CD4-positive, alpha-beta T cell (primary cell): ENCODE measurements at regions not wholly inside any gene's neighbourhood (a gene's known extent, or its start where the extent isn't known, plus 50 kb on each side); places are given as distances from the start of the nearest gene placed in this dataset.
A peak's percentile ranks its signal among the peaks of the same experiment; 100 is the strongest.

Experiments used
- ATAC-seq: fragments of 200-7000 bp; cut with Tn5 transposase; one replicate; pipeline ENCODE4 v1.10.0; 2022; ENCODE audit warnings: mild to moderate bottlenecking; ENCODE audit not compliant: poor library complexity
- CTCF ChIA-PET: fragments of 350-600 bp; sonication (Branson Sonifier 250); formaldehyde crosslinking; loops from one replicate; lab custom pipeline; 2021; ENCODE audit warnings: antibody characterized with exemption, inconsistent platforms; lab: Charles Lee
- POLR2A ChIA-PET: fragments of 350-600 bp; sonication (Branson Sonifier 250); formaldehyde crosslinking; loops from one replicate; lab custom pipeline; 2021; ENCODE audit warnings: antibody characterized with exemption, inconsistent platforms; lab: Charles Lee
- DNase-seq, 14 experiments: peaks; one replicate each; pipeline ENCODE4 v3.0.0-alpha.2; 2013 to 2020; ENCODE audit warnings: mixed read lengths in 2 of 14
- H3K27ac ChIP-seq, 2 donors: one replicate each; pipeline versions ENCODE4 v1.5.1 to v1.7.0; 2013; ENCODE audit warnings: low read length in 2 of 2, low read depth in 1 of 2, mild to moderate bottlenecking in 1 of 2
- H3K27me3 ChIP-seq, 2 experiments: 1 replicate in 1 of 2; 2 replicates in 1 of 2; pipeline versions ENCODE4 v1.6.1 to v1.7.0; 2013; ENCODE audit warnings: low read length in 2 of 2, control low read depth in 1 of 2, mild to moderate bottlenecking in 1 of 2, moderate library complexity in 1 of 2; ENCODE audit not compliant: insufficient read depth in 2 of 2, control insufficient read depth in 1 of 2
- H3K36me3 ChIP-seq: one replicate; pipeline ENCODE4 v1.6.1; 2013; ENCODE audit warnings: low read length, control low read depth; ENCODE audit not compliant: insufficient read depth
- H3K4me1 ChIP-seq: one replicate; pipeline ENCODE4 v1.6.1; 2013; ENCODE audit warnings: low read length, control low read depth; ENCODE audit not compliant: insufficient read depth
- H3K4me3 ChIP-seq: one replicate; pipeline ENCODE4 v1.5.1; 2013; ENCODE audit warnings: mild to moderate bottlenecking, low read length, moderate library complexity
- H3K9me3 ChIP-seq, 2 experiments: 1 replicate in 1 of 2; 2 replicates in 1 of 2; pipeline versions ENCODE4 v1.6.1 to v1.7.0; 2013; ENCODE audit warnings: low read length in 2 of 2, mild to moderate bottlenecking in 2 of 2, control low read depth in 1 of 2, moderate library complexity in 1 of 2; ENCODE audit not compliant: control insufficient read depth in 1 of 2, insufficient read depth in 1 of 2
- H3K27ac Mint-ChIP-seq: one replicate; pipeline ENCODE4 v1.8.0; 2020; ENCODE audit warnings: mixed read lengths
- H3K27me3 Mint-ChIP-seq: one replicate; pipeline ENCODE4 v1.8.0; 2021; ENCODE audit warnings: mixed read lengths
- H3K36me3 Mint-ChIP-seq: one replicate; pipeline ENCODE4 v1.8.0; 2021; ENCODE audit warnings: low read depth, mixed read lengths
- H3K4me1 Mint-ChIP-seq: one replicate; pipeline ENCODE4 v1.8.0; 2021; ENCODE audit warnings: low read depth, mixed read lengths
- H3K4me3 Mint-ChIP-seq: one replicate; pipeline ENCODE4 v1.8.0; 2020; ENCODE audit warnings: mild to moderate bottlenecking, mixed read lengths
- H3K9me3 Mint-ChIP-seq: one replicate; pipeline ENCODE4 v1.8.0; 2020; ENCODE audit warnings: mixed read lengths
- intact Hi-C, 2 experiments: fragments of 100-400 bp; cut with DNase I in 1 of 2; cut with micrococcal nuclease in 1 of 2; formaldehyde crosslinking; loops; one replicate each; pipeline versions ENCODE4 v1.15.1 to v1.9.0; 2023 to 2025; cut with DNase I, micrococcal nuclease
- TF ChIP-seq, protein P1 (sequence below): fragments of 200-600 bp; IDR thresholded peaks from one replicate; pipeline ENCODE4 v1.8.0; 2022; ENCODE audit warnings: antibody characterized with exemption, mild to moderate bottlenecking

DNA sequence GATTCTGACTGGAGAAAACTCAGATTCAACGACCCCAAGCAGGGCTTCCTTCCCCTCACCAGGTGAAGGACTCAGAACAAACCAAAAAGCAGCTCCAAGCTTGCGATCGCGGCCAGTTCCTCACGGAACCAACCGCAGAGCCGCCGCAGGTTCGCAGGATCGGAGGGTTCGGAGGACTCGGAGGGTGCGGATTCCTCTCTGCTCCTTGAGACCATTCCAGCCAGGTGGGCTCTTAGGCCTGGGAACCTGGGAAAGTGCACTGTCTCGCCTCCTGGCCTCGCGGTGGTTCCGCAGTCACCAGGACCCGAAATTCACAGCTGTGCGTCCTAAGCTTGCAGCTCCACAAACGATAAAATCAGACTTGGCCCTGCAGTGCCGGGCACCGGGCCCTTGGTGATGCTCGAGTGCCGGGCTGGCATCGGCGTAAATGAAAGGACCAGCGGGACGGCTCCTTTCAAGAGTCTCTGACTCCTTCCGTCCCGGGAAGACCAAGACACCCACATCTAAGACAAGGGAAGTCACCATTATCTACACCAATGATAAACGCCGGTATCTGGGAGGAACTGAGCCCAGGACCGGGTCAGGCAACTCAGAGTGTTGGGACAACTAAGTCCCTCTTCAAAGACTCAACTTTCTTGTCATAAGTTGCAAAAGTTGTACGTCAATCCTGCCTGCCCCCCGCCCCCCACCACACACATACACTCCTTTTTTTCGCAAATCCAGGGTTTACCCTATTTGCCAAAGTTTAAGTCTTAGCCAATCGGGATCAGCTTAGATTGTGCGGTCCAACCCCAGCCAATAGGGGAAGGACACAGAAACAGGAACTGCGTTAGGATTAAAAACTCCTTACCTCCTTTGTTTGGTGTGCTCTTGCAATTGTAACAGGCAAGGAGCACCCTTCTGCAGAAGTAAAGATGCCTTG lies 69.8 kb upstream of the PRSS16 start:
- H3K27me3 ChIP-seq: no peaks in the 10 kb centered on the region
- no peaks in the 10 kb centered on the region for H3K36me3 ChIP-seq
- intact Hi-C loops: loop anchor here (1.0 to 5.0 kb wide), 10 partner anchors 15 to 725 kb away; no protein-coding TSS in a partner anchor
- H3K9me3 Mint-ChIP-seq: no peaks in the 10 kb centered on the region
- peak overlapping the region; percentile 27 to 63 for H3K27ac ChIP-seq
- ChIA-PET CTCF (interaction anchor here (0.6 to 3.0 kb wide), 22 partner anchors 11 to 1185 kb away, joined by 3 to 20 read pairs (median 3); partner anchors contain the start of gene ZNF184), POLR2A (interaction anchor here (0.5 to 3.2 kb wide), 30 partner anchors 8 to 1718 kb away, joined by 3 to 35 read pairs (median 4); partner anchors contain the start of genes HMGN4, POM121L2, ZKSCAN3 and ZNF184)
- peaks cover 0 to 3% of the 10 kb centered on the region in 2 experiments for H3K9me3 ChIP-seq
- peaks cover 25% of the 10 kb centered on the region for H3K36me3 Mint-ChIP-seq
- peak overlapping the region; percentile 99 for H3K4me3 Mint-ChIP-seq
- ATAC-seq (peak; percentile 64), DNase-seq (peak; percentile 44 to 90 (median 64))
- TF ChIP-seq, protein P1, sequence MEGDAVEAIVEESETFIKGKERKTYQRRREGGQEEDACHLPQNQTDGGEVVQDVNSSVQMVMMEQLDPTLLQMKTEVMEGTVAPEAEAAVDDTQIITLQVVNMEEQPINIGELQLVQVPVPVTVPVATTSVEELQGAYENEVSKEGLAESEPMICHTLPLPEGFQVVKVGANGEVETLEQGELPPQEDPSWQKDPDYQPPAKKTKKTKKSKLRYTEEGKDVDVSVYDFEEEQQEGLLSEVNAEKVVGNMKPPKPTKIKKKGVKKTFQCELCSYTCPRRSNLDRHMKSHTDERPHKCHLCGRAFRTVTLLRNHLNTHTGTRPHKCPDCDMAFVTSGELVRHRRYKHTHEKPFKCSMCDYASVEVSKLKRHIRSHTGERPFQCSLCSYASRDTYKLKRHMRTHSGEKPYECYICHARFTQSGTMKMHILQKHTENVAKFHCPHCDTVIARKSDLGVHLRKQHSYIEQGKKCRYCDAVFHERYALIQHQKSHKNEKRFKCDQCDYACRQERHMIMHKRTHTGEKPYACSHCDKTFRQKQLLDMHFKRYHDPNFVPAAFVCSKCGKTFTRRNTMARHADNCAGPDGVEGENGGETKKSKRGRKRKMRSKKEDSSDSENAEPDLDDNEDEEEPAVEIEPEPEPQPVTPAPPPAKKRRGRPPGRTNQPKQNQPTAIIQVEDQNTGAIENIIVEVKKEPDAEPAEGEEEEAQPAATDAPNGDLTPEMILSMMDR: peak; percentile 54
- peaks cover 24% of the 10 kb centered on the region for H3K27me3 Mint-ChIP-seq
- peak overlapping the region; percentile 89 for H3K4me3 ChIP-seq
- peaks cover 24% of the 10 kb centered on the region for H3K4me1 Mint-ChIP-seq
- peaks cover 21% of the 10 kb centered on the region for H3K4me1 ChIP-seq
- H3K27ac Mint-ChIP-seq: peak overlapping the region; percentile 100

DNA sequence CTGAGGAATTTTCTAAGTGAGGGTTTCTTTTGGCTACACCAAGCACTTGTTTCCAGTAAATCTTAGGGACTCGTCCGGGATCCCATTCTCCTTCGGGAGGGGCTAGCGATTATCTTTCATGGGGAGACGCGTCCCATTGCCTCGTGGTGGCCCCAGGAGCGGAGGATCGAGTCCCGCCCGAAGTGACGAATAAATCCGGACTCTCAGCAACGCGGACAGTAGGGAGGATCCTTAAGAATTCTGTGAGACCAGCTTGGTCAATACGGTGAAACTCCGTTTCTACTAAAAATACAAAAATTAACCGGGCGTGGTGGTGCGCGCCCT lies 69.1 kb upstream of the PRSS16 start:
- H3K4me1 ChIP-seq: peaks cover 21% of the 10 kb centered on the region
- H3K27ac ChIP-seq: no peak overlapping the region
- ATAC-seq: no peak
- peaks cover 24% of the 10 kb centered on the region for H3K4me1 Mint-ChIP-seq
- peaks cover 24% of the 10 kb centered on the region for H3K27me3 Mint-ChIP-seq
- peaks cover 0 to 3% of the 10 kb centered on the region in 2 experiments for H3K9me3 ChIP-seq
- H3K36me3 Mint-ChIP-seq: peaks cover 25% of the 10 kb centered on the region
- H3K4me3 Mint-ChIP-seq: peak overlapping the region; percentile 99
- CTCF ChIA-PET: interaction anchor here (0.6 to 3.0 kb wide), 7 partner anchors 15 to 594 kb away, joined by 3 to 20 read pairs (median 10); partner anchors contain the start of gene ZNF184
- H3K36me3 ChIP-seq: no peaks in the 10 kb centered on the region
- TF ChIP-seq, protein P1: no peak
- H3K27ac Mint-ChIP-seq: peak overlapping the region; percentile 100
- DNase-seq: no peak
- POLR2A ChIA-PET: interaction anchor here (0.5 to 3.2 kb wide), 12 partner anchors 10 to 1717 kb away, joined by 3 to 35 read pairs (median 9); partner anchors contain the start of gene ZNF184
- no peaks in the 10 kb centered on the region for H3K9me3 Mint-ChIP-seq
- H3K4me3 ChIP-seq: peak overlapping the region; percentile 89
- intact Hi-C loops: loop anchor here (2.0 to 5.0 kb wide), 6 partner anchors 299 to 724 kb away; no protein-coding TSS in a partner anchor
- no peaks in the 10 kb centered on the region for H3K27me3 ChIP-seq

DNA sequence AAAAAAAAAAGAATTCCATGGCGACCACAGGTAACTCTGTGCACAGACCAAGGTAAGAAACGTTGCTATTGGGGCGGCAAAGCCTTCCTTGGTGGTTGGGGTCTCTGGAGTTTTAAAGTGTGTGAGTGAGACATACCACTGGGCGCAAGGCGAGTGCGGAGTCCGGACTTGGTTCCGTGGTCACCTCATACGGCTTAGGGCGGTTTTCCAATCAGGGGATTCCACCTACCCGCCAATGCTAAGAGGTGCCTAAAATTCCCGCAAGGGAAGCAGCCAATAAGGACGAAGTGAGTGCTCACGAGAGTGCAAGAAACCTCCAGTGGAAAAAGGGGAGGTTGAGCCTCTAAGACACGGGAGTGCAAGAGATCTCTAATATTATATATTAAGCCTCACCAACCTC lies 68.6 kb upstream of the PRSS16 start:
- ATAC-seq: no peak
- POLR2A ChIA-PET: interaction anchor here (0.9 to 3.2 kb wide), 5 partner anchors 9 to 1685 kb away, joined by 3 to 35 read pairs (median 22); a partner anchor contains a TSS
- H3K27ac Mint-ChIP-seq: peak overlapping the region; percentile 13

More for the DNA sequence above, 68.6 kb upstream of the PRSS16 start:
- CTCF ChIA-PET: interaction anchor here (2.1 to 3.0 kb wide), 2 partner anchors 52 to 573 kb away, joined by 11 to 20 read pairs; no protein-coding TSS in a partner anchor
- no peaks in the 10 kb centered on the region for H3K36me3 ChIP-seq
- no peak for DNase-seq
- H3K4me3 ChIP-seq: peak overlapping the region; percentile 89
- intact Hi-C loops: loop anchor here (2.0 to 5.0 kb wide), 6 partner anchors 298 to 723 kb away; no protein-coding TSS in a partner anchor
- peaks cover 25% of the 10 kb centered on the region for H3K36me3 Mint-ChIP-seq
- H3K27me3 Mint-ChIP-seq: peaks cover 24% of the 10 kb centered on the region
- no peak overlapping the region for H3K27ac ChIP-seq
- H3K4me1 ChIP-seq: peaks cover 21% of the 10 kb centered on the region
- peak overlapping the region; percentile 99 for H3K4me3 Mint-ChIP-seq
- H3K9me3 ChIP-seq: peaks cover 0 to 3% of the 10 kb centered on the region in 2 experiments
- TF ChIP-seq, protein P1: no peak
- no peaks in the 10 kb centered on the region for H3K27me3 ChIP-seq
- peaks cover 24% of the 10 kb centered on the region for H3K4me1 Mint-ChIP-seq
- no peaks in the 10 kb centered on the region for H3K9me3 Mint-ChIP-seq
